ENCODE measurements at regions not wholly inside any gene's neighbourhood (a gene's known extent, or its start where the extent isn't known, plus 50 kb on each side); places are given as distances from the start of the nearest gene placed in this dataset.

GRCh38 chr4:123776267-123776666, 379.7 kb downstream of the SPRY1 start:
- no peaks in the 10 kb centered on the region for H3K27me3 ChIP-seq (ENCODE audit: insufficient read depth, low read depth, severe bottlenecking)
- no peak overlapping the region for H3K27ac ChIP-seq
- TF ChIP-seq, protein P1, sequence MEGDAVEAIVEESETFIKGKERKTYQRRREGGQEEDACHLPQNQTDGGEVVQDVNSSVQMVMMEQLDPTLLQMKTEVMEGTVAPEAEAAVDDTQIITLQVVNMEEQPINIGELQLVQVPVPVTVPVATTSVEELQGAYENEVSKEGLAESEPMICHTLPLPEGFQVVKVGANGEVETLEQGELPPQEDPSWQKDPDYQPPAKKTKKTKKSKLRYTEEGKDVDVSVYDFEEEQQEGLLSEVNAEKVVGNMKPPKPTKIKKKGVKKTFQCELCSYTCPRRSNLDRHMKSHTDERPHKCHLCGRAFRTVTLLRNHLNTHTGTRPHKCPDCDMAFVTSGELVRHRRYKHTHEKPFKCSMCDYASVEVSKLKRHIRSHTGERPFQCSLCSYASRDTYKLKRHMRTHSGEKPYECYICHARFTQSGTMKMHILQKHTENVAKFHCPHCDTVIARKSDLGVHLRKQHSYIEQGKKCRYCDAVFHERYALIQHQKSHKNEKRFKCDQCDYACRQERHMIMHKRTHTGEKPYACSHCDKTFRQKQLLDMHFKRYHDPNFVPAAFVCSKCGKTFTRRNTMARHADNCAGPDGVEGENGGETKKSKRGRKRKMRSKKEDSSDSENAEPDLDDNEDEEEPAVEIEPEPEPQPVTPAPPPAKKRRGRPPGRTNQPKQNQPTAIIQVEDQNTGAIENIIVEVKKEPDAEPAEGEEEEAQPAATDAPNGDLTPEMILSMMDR (IDR thresholded peaks at IDR 0.05; ENCODE audit: low read depth, low read length) = no peak
- no peaks in the 10 kb centered on the region for H3K36me3 ChIP-seq
- no peaks in the 10 kb centered on the region for H3K9me3 ChIP-seq (ENCODE audit: severe bottlenecking)
- DNase-seq = no peak
- H3K4me3 ChIP-seq (ENCODE audit: low read depth, low read length) = no peak overlapping the region

GRCh38 chr4:123777373-123777772, 380.8 kb downstream of the SPRY1 start:
- Histone ChIP-seq H3K36me3 (no peaks in the 10 kb centered on the region), H3K27me3 (ENCODE audit: insufficient read depth, low read depth, severe bottlenecking) (no peaks in the 10 kb centered on the region), H3K4me3 (ENCODE audit: low read depth, low read length) (no peak overlapping the region), H3K9me3 (ENCODE audit: severe bottlenecking) (no peaks in the 10 kb centered on the region), H3K27ac (no peak overlapping the region)
- DNase-seq = no peak
- TF ChIP-seq, protein P1 (IDR thresholded peaks at IDR 0.05; ENCODE audit: low read depth, low read length) = no peak

DNA sequence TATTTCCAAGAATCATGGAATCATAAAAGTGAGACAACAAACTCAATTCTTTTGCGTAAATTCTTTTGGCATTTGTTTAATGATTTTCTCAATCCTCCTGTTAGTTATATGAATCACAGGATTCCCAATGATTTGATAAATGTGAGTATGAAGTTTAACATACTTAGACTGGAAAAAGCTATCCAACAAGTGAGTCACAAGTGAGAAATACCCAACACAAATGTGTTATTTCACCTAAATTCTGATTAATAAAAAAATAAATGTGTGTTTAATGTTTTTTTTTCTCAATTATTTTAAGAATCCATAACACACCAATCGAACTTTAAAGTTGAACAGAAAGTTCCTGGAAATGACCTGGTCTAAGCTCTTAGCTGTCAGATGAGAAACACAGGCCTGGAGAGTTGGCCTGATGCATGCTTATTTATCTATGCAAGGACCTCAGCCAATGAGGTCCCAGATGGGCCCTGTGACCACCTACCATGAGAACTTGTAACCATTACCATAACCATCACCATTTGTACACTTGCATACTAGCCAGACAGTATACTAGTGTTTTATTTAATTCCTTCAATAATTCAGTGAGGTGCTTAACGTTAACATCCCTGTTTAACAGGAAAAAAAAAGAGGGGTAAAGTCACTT, 386.7 kb downstream of the SPRY1 start:
- TF ChIP-seq, protein P1 (IDR thresholded peaks at IDR 0.05; ENCODE audit: low read depth, low read length) = no peak
- Histone ChIP-seq H3K27me3 (ENCODE audit: insufficient read depth, low read depth, severe bottlenecking) (no peaks in the 10 kb centered on the region), H3K36me3 (no peaks in the 10 kb centered on the region), H3K27ac (no peak overlapping the region), H3K4me3 (ENCODE audit: low read depth, low read length) (no peak overlapping the region), H3K9me3 (ENCODE audit: severe bottlenecking) (no peaks in the 10 kb centered on the region)
- DNase-seq = no peak

DNA sequence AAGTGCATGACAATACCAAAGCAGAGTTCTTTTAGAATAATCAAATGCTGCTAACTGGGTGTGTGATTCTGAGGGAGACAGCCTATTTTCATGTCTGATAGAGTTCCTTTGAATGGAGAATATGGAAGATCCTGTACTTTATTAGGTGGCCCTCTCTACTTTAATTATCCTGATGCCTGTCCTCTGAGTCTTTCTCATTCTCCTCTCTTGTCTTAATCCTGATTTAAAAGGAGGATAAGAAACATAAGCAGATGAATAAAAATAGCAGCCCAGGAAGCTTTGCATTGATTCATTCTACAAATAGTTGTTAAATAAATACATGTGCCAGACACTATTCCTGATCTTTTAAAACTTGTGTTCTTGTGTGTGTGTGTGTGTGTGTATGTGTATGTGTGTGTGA, 387.3 kb downstream of the SPRY1 start:
- H3K36me3 ChIP-seq = no peaks in the 10 kb centered on the region
- H3K9me3 ChIP-seq (ENCODE audit: severe bottlenecking) = no peaks in the 10 kb centered on the region
- TF ChIP-seq, protein P1 (IDR thresholded peaks at IDR 0.05; ENCODE audit: low read depth, low read length) = no peak
- no peak overlapping the region for H3K4me3 ChIP-seq (ENCODE audit: low read depth, low read length)
- H3K27me3 ChIP-seq (ENCODE audit: insufficient read depth, low read depth, severe bottlenecking) = no peaks in the 10 kb centered on the region
- H3K27ac ChIP-seq = no peak overlapping the region
- no peak for DNase-seq

DNA sequence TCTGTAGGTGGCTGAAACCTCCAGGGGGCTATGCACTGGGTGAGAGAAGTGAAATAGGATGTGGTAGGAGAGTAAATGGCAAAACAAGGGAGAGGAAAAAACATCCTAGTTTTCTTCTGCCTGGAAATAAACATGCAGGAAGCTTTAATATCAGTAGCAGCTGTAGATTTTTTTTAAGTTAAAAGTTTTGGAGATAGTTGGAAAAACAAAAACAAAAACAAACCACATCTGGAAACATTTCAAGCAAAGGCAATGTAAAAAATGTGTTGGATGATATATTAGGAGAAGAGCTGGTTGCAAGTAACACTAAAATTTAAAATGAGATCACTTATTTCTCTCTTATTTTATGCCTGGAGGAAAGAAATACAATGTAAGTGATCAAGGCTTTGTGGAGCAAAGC, 388.0 kb downstream of the SPRY1 start:
- H3K27ac ChIP-seq = no peak overlapping the region

More for the DNA sequence above, 388.0 kb downstream of the SPRY1 start:
- TF ChIP-seq, protein P1 (IDR thresholded peaks at IDR 0.05; ENCODE audit: low read depth, low read length) = no peak
- DNase-seq = no peak
- Histone ChIP-seq H3K27me3 (ENCODE audit: insufficient read depth, low read depth, severe bottlenecking) (no peaks in the 10 kb centered on the region), H3K9me3 (ENCODE audit: severe bottlenecking) (no peaks in the 10 kb centered on the region), H3K4me3 (ENCODE audit: low read depth, low read length) (no peak overlapping the region), H3K36me3 (no peaks in the 10 kb centered on the region)
